ENCODE measurements at regions not wholly inside any gene's neighbourhood (a gene's known extent, or its start where the extent isn't known, plus 50 kb on each side); places are given as distances from the start of the nearest gene placed in this dataset.

GRCh38 chr20:43809206-43809819, 82.5 kb upstream of the GTSF1L start:
- TF ChIP-seq POLR2A (IDR thresholded peaks at IDR 0.05) (no peak), CTCF (IDR thresholded peaks at IDR 0.05) (no peak)

Data from tibial nerve (tissue), 3 donors.